Breast epithelium (tissue), 3 donors: ENCODE measurements at regions not wholly inside any gene's neighbourhood (a gene's known extent, or its start where the extent isn't known, plus 50 kb on each side); places are given as distances from the start of the nearest gene placed in this dataset.

Source experiments
- POLR2A ChIP-seq: fragments of 450-650 bp; IDR thresholded peaks from one replicate; pipeline ENCODE4 v1.6.1; 2016; ENCODE audit warnings: antibody characterized with exemption, mild to moderate bottlenecking, moderate library complexity
- POLR2AphosphoS5 ChIP-seq, 3 donors: sonication (generic); formaldehyde crosslinking; IDR thresholded peaks; one replicate each; pipeline ENCODE4 v1.6.1; 2017; ENCODE audit warnings: antibody characterized with exemption in 3 of 3
- TF ChIP-seq, protein P1 (sequence below), 3 donors: fragments of 450-650 bp; IDR thresholded peaks; one replicate each; pipeline ENCODE4 v1.5.1; 2016 to 2017; ENCODE audit warnings: antibody characterized with exemption in 3 of 3, mild to moderate bottlenecking in 3 of 3, moderate library complexity in 3 of 3

- TF ChIP-seq, protein P1, sequence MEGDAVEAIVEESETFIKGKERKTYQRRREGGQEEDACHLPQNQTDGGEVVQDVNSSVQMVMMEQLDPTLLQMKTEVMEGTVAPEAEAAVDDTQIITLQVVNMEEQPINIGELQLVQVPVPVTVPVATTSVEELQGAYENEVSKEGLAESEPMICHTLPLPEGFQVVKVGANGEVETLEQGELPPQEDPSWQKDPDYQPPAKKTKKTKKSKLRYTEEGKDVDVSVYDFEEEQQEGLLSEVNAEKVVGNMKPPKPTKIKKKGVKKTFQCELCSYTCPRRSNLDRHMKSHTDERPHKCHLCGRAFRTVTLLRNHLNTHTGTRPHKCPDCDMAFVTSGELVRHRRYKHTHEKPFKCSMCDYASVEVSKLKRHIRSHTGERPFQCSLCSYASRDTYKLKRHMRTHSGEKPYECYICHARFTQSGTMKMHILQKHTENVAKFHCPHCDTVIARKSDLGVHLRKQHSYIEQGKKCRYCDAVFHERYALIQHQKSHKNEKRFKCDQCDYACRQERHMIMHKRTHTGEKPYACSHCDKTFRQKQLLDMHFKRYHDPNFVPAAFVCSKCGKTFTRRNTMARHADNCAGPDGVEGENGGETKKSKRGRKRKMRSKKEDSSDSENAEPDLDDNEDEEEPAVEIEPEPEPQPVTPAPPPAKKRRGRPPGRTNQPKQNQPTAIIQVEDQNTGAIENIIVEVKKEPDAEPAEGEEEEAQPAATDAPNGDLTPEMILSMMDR (IDR thresholded peaks at IDR 0.05), result no peak
- TF ChIP-seq POLR2A (no peak), POLR2AphosphoS5 (IDR thresholded peaks at IDR 0.05) (no peak)
Measured at GRCh38 chr12:42790761-42791151, 201.2 kb upstream of the PRICKLE1 start.
